A673 (cell line): ENCODE measurements at regions not wholly inside any gene's neighbourhood (a gene's known extent, or its start where the extent isn't known, plus 50 kb on each side); places are given as distances from the start of the nearest gene placed in this dataset.

Experiments
- BruUV-seq: library from RNA; stranded (reverse); fragments of 400-500 nt; replicated peaks from 2 replicates; lab custom pipeline; 2021; lab: Mats Ljungman, UMichigan
- CTCF ChIA-PET: fragments of 300-600 bp; sonication (Branson Sonifier 250); formaldehyde crosslinking; loops from one replicate; lab custom pipeline; 2022; ENCODE audit warnings: antibody characterized with exemption; lab: Charles Lee
- POLR2A ChIA-PET: fragments of 300-600 bp; sonication (Branson Sonifier 250); formaldehyde crosslinking; loops from one replicate; lab custom pipeline; 2022; ENCODE audit warnings: antibody characterized with exemption; ENCODE audit not compliant: low non-redundant PET; lab: Charles Lee
- DNase-seq: peaks from one replicate; pipeline ENCODE4 v3.0.0-alpha.2; 2015; ENCODE audit warnings: low spot score
- H3K27ac ChIP-seq: fragments of 200-600 bp; sonication (generic); 2 replicates; pipeline ENCODE4 v1.5.1; 2016; ENCODE audit warnings: mixed run types, low read depth, mild to moderate bottlenecking, mixed read lengths, antibody characterized with exemption, low read length; ENCODE audit not compliant: poor library complexity, severe bottlenecking
- H3K27me3 ChIP-seq: fragments of 200-600 bp; sonication (generic); replicated peaks from 2 replicates; pipeline ENCODE4 v1.6.1; 2017; ENCODE audit warnings: mixed run types, low read depth, mild to moderate bottlenecking, mixed read lengths, antibody characterized with exemption, low read length; ENCODE audit not compliant: insufficient read depth, poor library complexity
- H3K36me3 ChIP-seq: fragments of 200-600 bp; sonication (generic); 2 replicates; pipeline ENCODE4 v1.6.1; 2016; ENCODE audit warnings: mixed run types, mild to moderate bottlenecking, mixed read lengths, antibody characterized with exemption, low read length; ENCODE audit not compliant: insufficient read depth, poor library complexity, severe bottlenecking
- H3K4me1 ChIP-seq: fragments of 200-600 bp; sonication (generic); 2 replicates; pipeline ENCODE4 v1.6.1; 2017; ENCODE audit warnings: mixed run types, mild to moderate bottlenecking, mixed read lengths, antibody characterized with exemption, low read length; ENCODE audit not compliant: insufficient read depth, poor library complexity, severe bottlenecking
- H3K4me3 ChIP-seq: fragments of 200-600 bp; sonication (generic); 2 replicates; pipeline ENCODE4 v1.5.1; 2016; ENCODE audit warnings: low read depth, mixed run types, mild to moderate bottlenecking, mixed read lengths, low read length; ENCODE audit not compliant: poor library complexity, severe bottlenecking
- H3K9me3 ChIP-seq: fragments of 200-600 bp; sonication (generic); 2 replicates; pipeline ENCODE4 v1.6.1; 2016; ENCODE audit warnings: mixed run types, low read depth, mild to moderate bottlenecking, mixed read lengths, antibody characterized with exemption, low read length; ENCODE audit not compliant: poor library complexity, severe bottlenecking
- CTCF ChIP-seq: fragments of 300-800, 200-600 bp; sonication (generic); conservative IDR thresholded peaks from 2 replicates; pipeline ENCODE4 v1.5.1; 2017; ENCODE audit warnings: low read depth, mild to moderate bottlenecking, antibody characterized with exemption, low read length, moderate library complexity, mixed read lengths
- EZH2 ChIP-seq: fragments of 200-600 bp; sonication (generic); IDR thresholded peaks from 2 replicates; pipeline ENCODE4 v1.6.1; 2017; ENCODE audit warnings: borderline replicate concordance, low read depth, mild to moderate bottlenecking, mixed read lengths, antibody characterized with exemption, low read length; ENCODE audit not compliant: poor library complexity, severe bottlenecking
- intact Hi-C: fragments of 100-400 bp; cut with micrococcal nuclease; formaldehyde crosslinking; loops from one replicate; pipeline ENCODE4 v1.10.0; 2022; ENCODE audit not compliant: unreplicated experiment

GRCh38 chr11:45366619-45367190, 80.6 kb upstream of the SYT13 start:
- Histone ChIP-seq H3K4me1 (peaks cover 25% of the 10 kb centered on the region), H3K4me3 (no peak overlapping the region), H3K27me3 (no peaks in the 10 kb centered on the region), H3K27ac (peak overlapping the region; percentile 2), H3K9me3 (no peaks in the 10 kb centered on the region), H3K36me3 (no peaks in the 10 kb centered on the region)
- ChIA-PET POLR2A (no interaction called here), CTCF (interaction anchor here (1.4 kb wide), 1 partner anchor 405 kb away, joined by 8 read pairs; no protein-coding TSS in a partner anchor)
- intact Hi-C loops = no loop called here
- peak; percentile 64 for DNase-seq
- no peak for TF ChIP-seq CTCF
- no peak for TF ChIP-seq EZH2
- no TSS peak for BruUV-seq

DNA sequence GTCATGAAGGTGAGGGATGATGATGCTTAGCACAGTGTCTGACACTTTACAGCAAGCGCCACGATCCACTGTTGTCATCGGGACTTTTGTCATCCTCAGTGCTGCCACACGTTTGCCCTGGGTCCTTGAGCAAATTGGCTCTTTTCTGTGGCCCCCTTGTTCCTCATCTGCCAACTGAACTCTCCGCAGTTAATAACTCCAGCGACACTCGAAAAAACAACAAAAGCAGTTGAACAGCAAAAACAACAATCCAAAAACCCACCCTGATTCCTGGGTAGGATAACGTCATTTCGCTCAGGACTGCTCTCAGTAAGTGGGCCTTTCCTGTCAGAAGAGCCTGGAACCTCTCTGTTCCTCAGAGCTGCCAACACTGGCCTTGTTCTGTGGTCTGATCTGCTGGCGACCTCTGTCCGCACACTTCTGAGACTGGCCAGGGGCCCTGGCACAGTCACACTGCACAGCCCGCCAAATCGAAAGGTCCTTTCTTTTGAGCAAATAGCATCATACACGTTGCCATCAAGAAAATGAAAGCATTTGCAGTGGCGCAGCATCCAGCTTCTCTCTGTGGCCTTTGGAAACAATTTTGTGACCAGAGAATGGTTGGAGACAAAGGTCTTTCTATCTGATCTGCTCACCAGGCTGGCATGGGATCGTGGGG, 79.9 kb upstream of the SYT13 start:
- POLR2A ChIA-PET = no interaction called here

GRCh38 chr11:45362636-45363035, 76.5 kb upstream of the SYT13 start:
- H3K36me3 ChIP-seq = no peaks in the 10 kb centered on the region
- ChIA-PET POLR2A (no interaction called here), CTCF (interaction anchor here (2.1 kb wide), 1 partner anchor 9 kb away, joined by 6 read pairs; no protein-coding TSS in a partner anchor)
- H3K9me3 ChIP-seq = no peaks in the 10 kb centered on the region
- peaks cover 20% of the 10 kb centered on the region for H3K4me1 ChIP-seq
- H3K27ac ChIP-seq = no peak overlapping the region
- TF ChIP-seq CTCF = no peak
- TF ChIP-seq EZH2 = no peak
- no TSS peak for BruUV-seq
- no peak for DNase-seq
- no peak overlapping the region for H3K4me3 ChIP-seq
- no peaks in the 10 kb centered on the region for H3K27me3 ChIP-seq
- intact Hi-C loops = no loop called here

More for the DNA sequence above, 79.9 kb upstream of the SYT13 start:
- BruUV-seq = no TSS peak
- no peak for DNase-seq
- H3K9me3 ChIP-seq = no peaks in the 10 kb centered on the region
- peaks cover 21% of the 10 kb centered on the region for H3K4me1 ChIP-seq
- H3K4me3 ChIP-seq = no peak overlapping the region
- H3K27ac ChIP-seq = peak overlapping the region; percentile 2
- no peaks in the 10 kb centered on the region for H3K36me3 ChIP-seq
- TF ChIP-seq EZH2 = no peak
- no peak for TF ChIP-seq CTCF
- H3K27me3 ChIP-seq = no peaks in the 10 kb centered on the region
- CTCF ChIA-PET = interaction anchor here (1.4 kb wide), 1 partner anchor 405 kb away, joined by 8 read pairs; no protein-coding TSS in a partner anchor
- intact Hi-C loops = no loop called here
